ENCODE measurements at regions not wholly inside any gene's neighbourhood (a gene's known extent, or its start where the extent isn't known, plus 50 kb on each side); places are given as distances from the start of the nearest gene placed in this dataset.

GRCh38 chr3:127066635-127067034 is 83.7 kb downstream of the PLXNA1 start:
- Histone ChIP-seq H4K20me1 (ENCODE audit: control insufficient read depth, insufficient read depth, insufficient read length) (no peaks in the 10 kb centered on the region), H3K27me3 (ENCODE audit: insufficient read depth, low read length) (no peaks in the 10 kb centered on the region), H3K14ac (ENCODE audit: insufficient read depth, low read length) (no peak overlapping the region), H3K4me2 (ENCODE audit: insufficient read depth, insufficient read length, low read length) (no peak overlapping the region), H3K79me2 (ENCODE audit: insufficient read depth, low read length) (no peaks in the 10 kb centered on the region), H3K18ac (ENCODE audit: insufficient read length, low read depth, low read length) (no peak overlapping the region), H4K8ac (replicated peaks; ENCODE audit: insufficient read length, low read depth, low read length) (no peak overlapping the region), H2BK120ac (ENCODE audit: low read depth, low read length, poor library complexity, severe bottlenecking) (no peak overlapping the region), H3K9ac (ENCODE audit: extremely low read depth, insufficient read length, low read length) (no peak overlapping the region), H3K27ac (ENCODE audit: insufficient read length, low read depth, low read length) (no peak overlapping the region), H3K23me2 (ENCODE audit: insufficient read length, low read depth, low read length, poor library complexity, severe bottlenecking) (no peaks in the 10 kb centered on the region), H2BK5ac (ENCODE audit: insufficient read length, low read length) (no peak overlapping the region), H3K56ac (ENCODE audit: insufficient read length, low read depth, low read length) (no peak overlapping the region), H2BK15ac (ENCODE audit: low read depth, low read length) (no peak overlapping the region), H2AFZ (ENCODE audit: low read length) (no peak overlapping the region), H2AK5ac (ENCODE audit: insufficient read length, low read length) (no peak overlapping the region), H3K9me3 (ENCODE audit: control insufficient read depth, low read depth, low read length) (no peaks in the 10 kb centered on the region), H2BK12ac (ENCODE audit: insufficient read length, low read depth, low read length) (no peak overlapping the region), H3K4me1 (ENCODE audit: insufficient read depth, low read length) (no peaks in the 10 kb centered on the region), H3T11ph (ENCODE audit: low read length) (no peak overlapping the region), H3K79me1 (ENCODE audit: insufficient read depth, low read depth, low read length, poor library complexity, severe bottlenecking) (no peaks in the 10 kb centered on the region), H4K91ac (ENCODE audit: insufficient read length, low read depth, low read length) (no peak overlapping the region), H3K23ac (ENCODE audit: insufficient read length, low read depth, low read length) (no peak overlapping the region), H3K4ac (ENCODE audit: low read depth, low read length) (no peak overlapping the region), H4K5ac (ENCODE audit: insufficient read length, low read depth, low read length) (no peak overlapping the region), H2BK20ac (ENCODE audit: low read depth, low read length, poor library complexity, severe bottlenecking) (no peak overlapping the region)
- Mint-ChIP-seq H3K4me3 (no peak overlapping the region), H3K9me3 (no peaks in the 10 kb centered on the region), H3K27me3 (ENCODE audit: low read depth) (no peaks in the 10 kb centered on the region; the same call in none of the 2 replicates), H3K36me3 (ENCODE audit: insufficient read depth in 1 of 3, low read depth in 3 of 3) (peaks cover 0 to 1% (median 0%) of the 10 kb centered on the region in 3 experiments; a peak in 1 of 7 replicates), H3K27ac (no peak overlapping the region), H3K4me1 (peaks cover 7 to 13% of the 10 kb centered on the region in 2 experiments)
- DNase-seq, result no peak
- no peak for TF ChIP-seq CTCF (conservative IDR thresholded peaks at IDR 0.05)

Data from H9 (cell line).